ENCODE measurements at regions not wholly inside any gene's neighbourhood (a gene's known extent, or its start where the extent isn't known, plus 50 kb on each side); places are given as distances from the start of the nearest gene placed in this dataset.
"Not testable (repeated sequence)": the region's sequence is repeated elsewhere in the genome, so short reads cannot be mapped to it uniquely, and the experiment has no call there.

DNA sequence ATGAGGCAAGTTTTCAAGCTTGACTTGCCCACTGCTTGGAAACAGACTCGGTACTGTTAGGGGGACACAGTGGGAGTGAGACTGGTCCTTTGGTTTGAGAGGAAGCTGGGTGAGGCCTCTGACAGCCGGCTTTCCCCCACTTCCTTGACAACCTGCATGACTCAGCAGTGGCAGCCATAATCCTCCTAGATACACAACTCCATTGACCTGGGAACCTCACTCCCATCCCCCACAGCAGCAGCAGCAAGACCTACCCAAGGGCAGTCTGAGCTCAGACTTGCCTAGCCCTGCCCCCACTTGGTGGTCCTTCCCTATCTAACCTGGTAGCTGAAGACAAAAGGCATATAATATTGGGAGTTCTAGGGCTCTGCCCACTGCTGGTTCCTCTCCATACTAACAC is 1043.5 kb upstream of the ALCAM start:
- intact Hi-C loops (cut with micrococcal nuclease) = no loop called here
- Mint-ChIP-seq H3K4me1 (ENCODE audit: low read depth) (no peaks in the 10 kb centered on the region), H3K27me3 (ENCODE audit: low read depth) (no peaks in the 10 kb centered on the region), H3K27ac (no peak overlapping the region), H3K4me3 (ENCODE audit: low read depth) (no peak overlapping the region), H3K36me3 (ENCODE audit: low read depth) (no peaks in the 10 kb centered on the region), H3K9me3 (peaks cover 25% of the 10 kb centered on the region)
- no peak for DNase-seq (ENCODE audit: low spot score)

- intact Hi-C loops (cut with micrococcal nuclease) = no loop called here
- no peaks in the 10 kb centered on the region for H3K9me3 Mint-ChIP-seq
- H3K4me3 Mint-ChIP-seq (ENCODE audit: low read depth) = no peak overlapping the region
These were observed 1019.4 kb upstream of the ALCAM start for GRCh38 chr3:104347291-104347690.

GRCh38 chr3:104349836-104350235 is 1016.9 kb upstream of the ALCAM start:
- Mint-ChIP-seq H3K4me1 (ENCODE audit: low read depth) (no peaks in the 10 kb centered on the region), H3K27me3 (ENCODE audit: low read depth) (no peaks in the 10 kb centered on the region), H3K36me3 (ENCODE audit: low read depth) (no peaks in the 10 kb centered on the region), H3K9me3 (no peaks in the 10 kb centered on the region), H3K27ac (no peak overlapping the region), H3K4me3 (ENCODE audit: low read depth) (no peak overlapping the region)
- intact Hi-C loops (cut with micrococcal nuclease) = no loop called here
- DNase-seq (ENCODE audit: low spot score) = no peak

More at GRCh38 chr3:104347291-104347690, 1019.4 kb upstream of the ALCAM start:
- no peak for DNase-seq (ENCODE audit: low spot score)
- H3K36me3 Mint-ChIP-seq (ENCODE audit: low read depth) = no peaks in the 10 kb centered on the region
- H3K4me1 Mint-ChIP-seq (ENCODE audit: low read depth) = no peaks in the 10 kb centered on the region
- H3K27me3 Mint-ChIP-seq (ENCODE audit: low read depth) = no peaks in the 10 kb centered on the region
- H3K27ac Mint-ChIP-seq = no peak overlapping the region

DNA sequence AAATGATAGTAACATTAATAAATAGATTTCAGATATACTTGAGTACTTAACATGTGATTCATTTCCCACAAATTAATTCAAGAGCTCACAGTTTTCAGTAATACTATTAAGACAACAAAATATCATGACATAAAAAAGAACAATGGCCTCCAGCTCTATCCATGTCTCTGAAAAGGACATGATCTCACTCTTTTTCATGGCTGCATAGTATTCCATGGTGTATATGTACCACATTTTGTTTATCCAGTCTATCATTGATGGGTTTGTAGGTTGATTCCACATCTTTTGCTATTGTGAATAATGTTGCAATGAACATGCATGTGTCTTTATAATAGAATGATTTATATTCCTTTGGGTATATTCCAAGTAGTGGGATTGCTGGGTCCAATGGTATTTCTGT is 1012.8 kb upstream of the ALCAM start:
- Mint-ChIP-seq H3K36me3 (ENCODE audit: low read depth) (no peaks in the 10 kb centered on the region), H3K4me3 (ENCODE audit: low read depth) (no peak overlapping the region), H3K9me3 (no peaks in the 10 kb centered on the region), H3K4me1 (ENCODE audit: low read depth) (no peaks in the 10 kb centered on the region), H3K27ac (no peak overlapping the region), H3K27me3 (ENCODE audit: low read depth) (no peaks in the 10 kb centered on the region)
- DNase-seq (ENCODE audit: low spot score) = no peak
- intact Hi-C loops (cut with micrococcal nuclease) = no loop called here

DNA sequence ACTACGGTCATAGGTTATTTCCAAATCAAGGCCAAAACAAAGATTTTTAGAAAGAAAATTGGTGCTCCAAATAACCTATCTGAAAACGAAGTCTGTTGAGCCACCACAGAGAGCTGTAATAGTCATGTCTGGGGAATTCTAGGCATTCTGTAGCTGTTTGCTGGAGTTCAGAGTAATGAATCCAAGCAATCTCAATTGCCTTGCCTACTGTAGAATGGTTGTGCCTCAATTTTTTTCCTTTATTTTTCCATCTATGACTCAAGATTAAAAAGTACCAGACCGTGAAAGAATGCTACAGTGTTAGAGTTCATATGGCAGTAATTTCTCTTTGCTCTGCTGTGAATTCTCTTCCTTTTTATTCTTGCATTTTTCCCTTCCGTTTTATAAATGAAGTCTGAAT is 1007.2 kb upstream of the ALCAM start:
- intact Hi-C loops (cut with micrococcal nuclease) = no loop called here
- no peaks in the 10 kb centered on the region for H3K36me3 Mint-ChIP-seq (ENCODE audit: low read depth)
- no peaks in the 10 kb centered on the region for H3K27me3 Mint-ChIP-seq (ENCODE audit: low read depth)
- H3K4me3 Mint-ChIP-seq (ENCODE audit: low read depth) = no peak overlapping the region
- H3K4me1 Mint-ChIP-seq (ENCODE audit: low read depth) = no peaks in the 10 kb centered on the region
- no peaks in the 10 kb centered on the region for H3K9me3 Mint-ChIP-seq
- H3K27ac Mint-ChIP-seq = no peak overlapping the region
- DNase-seq (ENCODE audit: low spot score) = no peak

GRCh38 chr3:104360038-104360437 is 1006.7 kb upstream of the ALCAM start:
- H3K9me3 Mint-ChIP-seq = no peaks in the 10 kb centered on the region
- DNase-seq (ENCODE audit: low spot score) = no peak
- intact Hi-C loops (cut with micrococcal nuclease) = no loop called here
- H3K27ac Mint-ChIP-seq = no peak overlapping the region
- no peaks in the 10 kb centered on the region for H3K36me3 Mint-ChIP-seq (ENCODE audit: low read depth)
- no peak overlapping the region for H3K4me3 Mint-ChIP-seq (ENCODE audit: low read depth)
- no peaks in the 10 kb centered on the region for H3K27me3 Mint-ChIP-seq (ENCODE audit: low read depth)
- H3K4me1 Mint-ChIP-seq (ENCODE audit: low read depth) = no peaks in the 10 kb centered on the region

GRCh38 chr3:104361748-104362147 is 1005.0 kb upstream of the ALCAM start:
- H3K27ac Mint-ChIP-seq; H3K36me3 Mint-ChIP-seq (ENCODE audit: low read depth); intact Hi-C loops (cut with micrococcal nuclease); H3K4me3 Mint-ChIP-seq (ENCODE audit: low read depth); H3K4me1 Mint-ChIP-seq (ENCODE audit: low read depth); H3K27me3 Mint-ChIP-seq (ENCODE audit: low read depth); DNase-seq (ENCODE audit: low spot score); H3K9me3 Mint-ChIP-seq: not testable (repeated sequence)

- Mint-ChIP-seq H3K4me3 (ENCODE audit: low read depth) (no peak overlapping the region), H3K4me1 (ENCODE audit: low read depth) (no peaks in the 10 kb centered on the region), H3K9me3 (no peaks in the 10 kb centered on the region), H3K36me3 (ENCODE audit: low read depth) (no peaks in the 10 kb centered on the region), H3K27me3 (ENCODE audit: low read depth) (no peaks in the 10 kb centered on the region), H3K27ac (no peak overlapping the region)
- intact Hi-C loops (cut with micrococcal nuclease) = no loop called here
- no peak for DNase-seq (ENCODE audit: low spot score)
These were observed 1004.4 kb upstream of the ALCAM start for GRCh38 chr3:104362319-104362718.

GRCh38 chr3:104367000-104367399 is 999.7 kb upstream of the ALCAM start:
- H3K4me1 Mint-ChIP-seq (ENCODE audit: low read depth) = no peaks in the 10 kb centered on the region
- H3K27ac Mint-ChIP-seq = no peak overlapping the region
- H3K9me3 Mint-ChIP-seq = peaks cover 2% of the 10 kb centered on the region
- no peak overlapping the region for H3K4me3 Mint-ChIP-seq (ENCODE audit: low read depth)
- no peak for DNase-seq (ENCODE audit: low spot score)
- H3K27me3 Mint-ChIP-seq (ENCODE audit: low read depth) = no peaks in the 10 kb centered on the region
- intact Hi-C loops (cut with micrococcal nuclease) = no loop called here
- no peaks in the 10 kb centered on the region for H3K36me3 Mint-ChIP-seq (ENCODE audit: low read depth)

- Mint-ChIP-seq H3K27ac (no peak overlapping the region), H3K9me3 (peaks cover 9% of the 10 kb centered on the region), H3K4me3 (ENCODE audit: low read depth) (no peak overlapping the region), H3K27me3 (ENCODE audit: low read depth) (no peaks in the 10 kb centered on the region), H3K4me1 (ENCODE audit: low read depth) (no peaks in the 10 kb centered on the region), H3K36me3 (ENCODE audit: low read depth) (no peaks in the 10 kb centered on the region)
- no peak for DNase-seq (ENCODE audit: low spot score)
- intact Hi-C loops (cut with micrococcal nuclease) = no loop called here
These were observed 997.9 kb upstream of the ALCAM start for GRCh38 chr3:104368760-104369159.

DNA sequence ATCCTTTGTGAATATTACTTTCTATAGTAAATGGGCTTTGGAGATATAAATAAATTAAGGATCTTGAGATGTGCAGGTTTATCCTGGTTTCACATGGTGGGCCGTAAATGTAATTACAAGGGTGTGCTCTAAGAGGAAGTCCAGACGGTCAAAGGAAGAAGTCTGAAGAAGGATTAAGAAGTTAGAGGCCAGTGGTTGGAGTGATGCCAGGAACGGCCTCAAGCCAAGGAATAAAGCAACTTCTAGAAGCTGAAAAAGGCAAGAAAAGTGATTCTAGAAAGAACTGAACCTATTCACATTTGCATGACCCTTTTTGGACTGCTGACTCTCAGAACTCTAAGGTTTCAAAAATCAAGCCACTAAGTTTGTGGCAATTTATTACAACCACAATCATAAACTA is 981.3 kb upstream of the ALCAM start:
- Mint-ChIP-seq H3K36me3 (ENCODE audit: low read depth) (no peaks in the 10 kb centered on the region), H3K4me3 (ENCODE audit: low read depth) (no peak overlapping the region)

DNA sequence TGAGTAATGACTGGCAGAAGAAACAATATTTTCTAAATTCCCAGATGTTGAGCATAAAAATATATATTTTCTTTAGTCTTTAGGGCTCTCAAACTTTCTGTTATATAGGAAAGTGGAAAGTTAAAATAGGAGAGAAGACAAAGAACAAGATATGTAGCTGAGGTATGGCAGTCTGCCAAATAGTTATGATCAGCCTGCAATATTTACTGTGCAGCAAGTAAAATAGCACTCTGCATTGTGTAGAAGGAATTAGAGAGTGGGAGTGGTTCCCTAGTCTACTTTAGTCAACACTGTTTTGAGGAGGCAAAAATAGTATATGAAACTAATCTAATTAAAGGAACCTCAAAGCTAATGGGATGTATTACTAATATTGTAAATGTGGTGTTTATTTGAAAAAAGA is 978.1 kb upstream of the ALCAM start:
- Mint-ChIP-seq H3K27ac (no peak overlapping the region), H3K4me1 (ENCODE audit: low read depth) (no peaks in the 10 kb centered on the region), H3K36me3 (ENCODE audit: low read depth) (no peaks in the 10 kb centered on the region), H3K27me3 (ENCODE audit: low read depth) (no peaks in the 10 kb centered on the region), H3K9me3 (peaks cover 4% of the 10 kb centered on the region), H3K4me3 (ENCODE audit: low read depth) (no peak overlapping the region)
- intact Hi-C loops (cut with micrococcal nuclease) = no loop called here
- no peak for DNase-seq (ENCODE audit: low spot score)

More for the DNA sequence above, 981.3 kb upstream of the ALCAM start:
- Mint-ChIP-seq H3K27ac (no peak overlapping the region), H3K9me3 (peaks cover 12% of the 10 kb centered on the region), H3K27me3 (ENCODE audit: low read depth) (no peaks in the 10 kb centered on the region), H3K4me1 (ENCODE audit: low read depth) (no peaks in the 10 kb centered on the region)
- no peak for DNase-seq (ENCODE audit: low spot score)
- intact Hi-C loops (cut with micrococcal nuclease) = no loop called here

- Mint-ChIP-seq H3K27ac (no peak overlapping the region), H3K4me3 (ENCODE audit: low read depth) (no peak overlapping the region), H3K4me1 (ENCODE audit: low read depth) (no peaks in the 10 kb centered on the region), H3K27me3 (ENCODE audit: low read depth) (no peaks in the 10 kb centered on the region), H3K9me3 (peaks cover 4% of the 10 kb centered on the region), H3K36me3 (ENCODE audit: low read depth) (no peaks in the 10 kb centered on the region)
- intact Hi-C loops (cut with micrococcal nuclease) = no loop called here
- no peak for DNase-seq (ENCODE audit: low spot score)
These were observed 974.4 kb upstream of the ALCAM start for GRCh38 chr3:104392327-104392726.

DNA sequence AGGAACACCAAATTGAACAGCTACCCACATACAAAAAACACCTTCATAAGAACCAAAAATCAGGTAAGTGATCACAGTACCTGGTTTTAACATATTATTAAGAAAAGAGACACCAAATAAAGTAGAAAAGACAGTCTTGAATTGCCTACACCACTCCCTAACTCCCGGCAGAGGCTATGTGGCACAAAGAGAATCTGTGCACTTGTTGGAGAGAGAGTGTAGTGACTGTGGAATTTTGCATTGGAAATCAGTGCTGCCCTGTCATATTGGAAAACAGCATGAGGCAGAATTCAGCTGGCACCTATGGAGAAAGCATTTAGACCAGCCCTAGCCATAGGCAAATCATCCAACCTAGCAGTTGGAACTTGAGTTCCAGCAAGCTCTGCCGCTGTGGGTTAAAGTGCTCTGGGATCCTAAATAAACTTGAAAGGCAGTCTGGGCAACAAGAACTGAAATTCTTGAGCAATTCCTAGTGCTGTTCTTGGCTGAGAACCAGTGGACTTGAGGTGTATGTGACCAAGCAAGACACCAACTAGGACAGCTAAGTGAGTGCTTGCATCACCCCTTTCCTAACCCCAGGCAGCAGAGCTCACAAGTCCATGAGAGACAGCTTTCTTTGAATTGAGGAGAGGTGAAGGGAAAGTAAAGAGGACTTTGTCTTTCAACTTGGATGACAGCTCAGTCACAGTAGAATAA is 969.6 kb upstream of the ALCAM start:
- DNase-seq (ENCODE audit: low spot score) = no peak
- Mint-ChIP-seq H3K4me3 (ENCODE audit: low read depth) (no peak overlapping the region), H3K27me3 (ENCODE audit: low read depth) (no peaks in the 10 kb centered on the region), H3K36me3 (ENCODE audit: low read depth) (no peaks in the 10 kb centered on the region), H3K4me1 (ENCODE audit: low read depth) (no peaks in the 10 kb centered on the region), H3K9me3 (peaks cover 14% of the 10 kb centered on the region), H3K27ac (no peak overlapping the region)
- intact Hi-C loops (cut with micrococcal nuclease) = no loop called here

Measured in activated T-helper 2 cell treated with anti-CD3 and anti-CD28 coated beads, Interferon-gamma antibody, Interleukin-2, Interleukin-4, amounts not matched to agents 10 μg/mL and 5 μg/mL and 100 μg/mL, durations not matched to agents 14 hours and 24 hours and 36 hours (primary cell).